H1 (cell line): ENCODE measurements at regions not wholly inside any gene's neighbourhood (a gene's known extent, or its start where the extent isn't known, plus 50 kb on each side); places are given as distances from the start of the nearest gene placed in this dataset.

Experiments used
- CTCF ChIA-PET: fragments of 300-600 bp; sonication (Branson Sonifier 250); formaldehyde crosslinking; loops from one replicate; lab custom pipeline; 2021; ENCODE audit not compliant: partially characterized antibody; lab: Charles Lee
- POLR2A ChIA-PET: fragments of 300-600 bp; sonication (Branson Sonifier 250); formaldehyde crosslinking; loops from one replicate; lab custom pipeline; 2021; ENCODE audit warnings: inconsistent platforms; ENCODE audit not compliant: partially characterized antibody; lab: Charles Lee
- DNase-seq, 2 experiments: peaks; one replicate each; pipeline versions ENCODE4 v3.0.0 to v3.0.0-alpha.2; 2010 to 2022; ENCODE audit warnings: low spot score in 2 of 2, low read depth in 1 of 2, mixed read lengths in 1 of 2
- FAIRE-seq: peaks from 2 replicates; lab custom pipeline; 2011; peaks lifted over from hg19 to GRCh38; lab: Jason Lieb, UNC
- H2AFZ ChIP-seq: 2 replicates; pipeline ENCODE4 v1.8.1; 2012; ENCODE audit warnings: low read length, inconsistent platforms
- H2AK5ac ChIP-seq: 2 replicates; pipeline ENCODE4 v1.6.1; 2013; ENCODE audit warnings: low read depth, low read length
- H2BK120ac ChIP-seq: replicated peaks from 2 replicates; pipeline ENCODE3; 2013; ENCODE audit warnings: low read depth, low read length, inconsistent platforms
- H2BK12ac ChIP-seq: 2 replicates; pipeline ENCODE4 v1.6.1; 2013; ENCODE audit warnings: low read depth, low read length
- H2BK15ac ChIP-seq: 2 replicates; pipeline ENCODE4 v1.6.1; 2013; ENCODE audit warnings: low read length
- H2BK20ac ChIP-seq: 2 replicates; pipeline ENCODE4 v1.6.1; 2013; ENCODE audit warnings: low read length
- H2BK5ac ChIP-seq: 2 replicates; pipeline ENCODE4 v1.6.1; 2013; ENCODE audit warnings: low read depth, low read length
- H3K14ac ChIP-seq: 2 replicates; pipeline ENCODE4 v1.6.1; 2013; ENCODE audit warnings: inconsistent platforms; ENCODE audit not compliant: insufficient read length
- H3K18ac ChIP-seq: 2 replicates; pipeline ENCODE4 v1.6.1; 2013; ENCODE audit warnings: low read length; ENCODE audit errors: extremely low read depth
- H3K23ac ChIP-seq: 2 replicates; pipeline ENCODE4 v1.6.1; 2013; ENCODE audit warnings: inconsistent platforms; ENCODE audit not compliant: insufficient read length
- H3K23me2 ChIP-seq: 2 replicates; pipeline ENCODE4 v1.6.1; 2013; ENCODE audit warnings: low read depth, low read length
- H3K27ac ChIP-seq: 2 replicates; pipeline ENCODE4 v1.6.1; 2011; ENCODE audit warnings: low read depth, low read length, inconsistent platforms
- H3K27me3 ChIP-seq, 4 experiments: replicated peaks in 1 of 4; 1 replicate in 1 of 4; 2 replicates in 3 of 4; pipeline versions ENCODE4 v1.6.1 to v1.8.1; 2011 to 2013; ENCODE audit warnings: low read length in 3 of 4, mild to moderate bottlenecking in 3 of 4, inconsistent platforms in 2 of 4, mixed read lengths in 2 of 4, moderate library complexity in 1 of 4; ENCODE audit not compliant: control insufficient read depth in 3 of 4, insufficient read depth in 3 of 4; ENCODE audit errors: extremely low read depth in 1 of 4
- H3K36me3 ChIP-seq, 4 experiments: 2 replicates each; pipeline versions ENCODE4 v1.6.1 to v1.8.1; 2011 to 2013; ENCODE audit warnings: mild to moderate bottlenecking in 4 of 4, low read length in 3 of 4, moderate library complexity in 2 of 4, control low read depth in 1 of 4, inconsistent platforms in 1 of 4; ENCODE audit not compliant: insufficient read depth in 4 of 4, control insufficient read depth in 2 of 4
- H3K4ac ChIP-seq: replicated peaks from 2 replicates; pipeline ENCODE3; 2013; ENCODE audit warnings: low read length, low read depth, mixed read lengths, inconsistent platforms; ENCODE audit not compliant: insufficient read length
- H3K4me1 ChIP-seq, 4 experiments: replicated peaks in 1 of 4; 1 replicate in 1 of 4; 2 replicates in 3 of 4; pipeline versions ENCODE4 v1.6.1 to v1.8.1; 2011 to 2013; ENCODE audit warnings: low read length in 3 of 4, inconsistent platforms in 2 of 4, mixed read lengths in 1 of 4; ENCODE audit not compliant: insufficient read depth in 4 of 4, control insufficient read depth in 3 of 4
- H3K4me2 ChIP-seq, 2 experiments: 2 replicates each; pipeline versions ENCODE4 v1.6.1 to v1.8.1; 2011 to 2013; ENCODE audit warnings: low read depth in 2 of 2, low read length in 2 of 2, control low read depth in 1 of 2, inconsistent platforms in 1 of 2, mild to moderate bottlenecking in 1 of 2; ENCODE audit not compliant: insufficient read depth in 1 of 2
- H3K4me3 ChIP-seq, 4 experiments: fragments of 200-600, 300-600 bp in 1 of 4; sonication (generic), shearing (Covaris generic), sonication (Bioruptor Twin) in 1 of 4; 2 replicates each; pipeline versions ENCODE4 v1.5.1 to v1.8.1; 2011 to 2016; ENCODE audit warnings: low read length in 4 of 4, low read depth in 3 of 4, control low read depth in 2 of 4, inconsistent platforms in 2 of 4, mild to moderate bottlenecking in 2 of 4, mixed read lengths in 1 of 4, moderate library complexity in 1 of 4; ENCODE audit not compliant: insufficient read depth in 2 of 4; ENCODE audit errors: extremely low read depth in 1 of 4
- H3K56ac ChIP-seq: replicated peaks from 2 replicates; pipeline ENCODE3; 2013; ENCODE audit warnings: low read depth, mild to moderate bottlenecking, mixed read lengths, low read length, inconsistent platforms; ENCODE audit not compliant: insufficient read length
- H3K79me1 ChIP-seq: 2 replicates; pipeline ENCODE4 v1.6.1; 2013; ENCODE audit warnings: low read depth, low read length, control low read depth
- H3K79me2 ChIP-seq, 2 experiments: 2 replicates each; pipeline versions ENCODE4 v1.6.1 to v1.8.1; 2012 to 2013; ENCODE audit warnings: low read length in 2 of 2, mild to moderate bottlenecking in 2 of 2, inconsistent platforms in 1 of 2; ENCODE audit not compliant: insufficient read depth in 2 of 2, control insufficient read depth in 1 of 2
- H3K9ac ChIP-seq, 4 experiments: replicated peaks in 1 of 4; 1 replicate in 1 of 4; 2 replicates in 3 of 4; pipeline versions ENCODE4 v1.6.1 to v1.8.1; 2011 to 2013; ENCODE audit warnings: low read depth in 3 of 4, low read length in 3 of 4, control low read depth in 2 of 4, mild to moderate bottlenecking in 2 of 4, moderate library complexity in 2 of 4, inconsistent platforms in 1 of 4; ENCODE audit errors: extremely low read depth in 1 of 4
- H3K9me3 ChIP-seq, 2 experiments: 2 replicates each; pipeline versions ENCODE4 v1.6.1 to v1.8.1; 2012 to 2013; ENCODE audit warnings: mild to moderate bottlenecking in 2 of 2, moderate library complexity in 2 of 2, control low read depth in 1 of 2, inconsistent platforms in 1 of 2, low read depth in 1 of 2, low read length in 1 of 2, mixed read lengths in 1 of 2; ENCODE audit not compliant: insufficient read depth in 2 of 2
- H4K20me1 ChIP-seq, 2 experiments: replicated peaks in 1 of 2; 2 replicates each; pipeline versions ENCODE3 to v1.8.1; 2011 to 2013; ENCODE audit warnings: inconsistent platforms in 2 of 2, low read length in 2 of 2, mild to moderate bottlenecking in 1 of 2; ENCODE audit not compliant: insufficient read depth in 2 of 2, control insufficient read depth in 1 of 2
- H4K5ac ChIP-seq: 2 replicates; pipeline ENCODE4 v1.6.1; 2013; ENCODE audit warnings: low read length, low read depth, mixed read lengths, inconsistent platforms; ENCODE audit not compliant: insufficient read length
- H4K8ac ChIP-seq: 2 replicates; pipeline ENCODE4 v1.8.0; 2013; ENCODE audit warnings: mild to moderate bottlenecking, moderate library complexity, low read length, inconsistent platforms; ENCODE audit not compliant: insufficient read depth; ENCODE audit errors: extremely low read depth
- H4K91ac ChIP-seq: replicated peaks from 2 replicates; pipeline ENCODE3; 2013; ENCODE audit warnings: low read length, mixed read lengths, inconsistent platforms; ENCODE audit not compliant: insufficient read length
- BCL11A ChIP-seq, 2 experiments: IDR thresholded peaks; one replicate each; pipeline ENCODE4 v1.6.1; 2011; ENCODE audit warnings: low read depth in 2 of 2, low read length in 2 of 2, mild to moderate bottlenecking in 2 of 2
- CEBPB ChIP-seq: IDR thresholded peaks from 2 replicates; pipeline ENCODE4 v1.6.1; 2012; ENCODE audit warnings: low read depth, low read length
- CREB1 ChIP-seq: IDR thresholded peaks from 2 replicates; pipeline ENCODE4 v1.6.1; 2012; ENCODE audit warnings: inconsistent platforms
- FOSL1 ChIP-seq: IDR thresholded peaks from 2 replicates; pipeline ENCODE4 v1.6.1; 2011; ENCODE audit warnings: mild to moderate bottlenecking, low read depth, low read length, moderate library complexity; ENCODE audit not compliant: insufficient read depth
- GABPA ChIP-seq: IDR thresholded peaks from 2 replicates; pipeline ENCODE4 v1.6.1; 2011; ENCODE audit warnings: mild to moderate bottlenecking, low read length, moderate library complexity, borderline replicate concordance; ENCODE audit not compliant: insufficient read depth
- JUN ChIP-seq: IDR thresholded peaks from 2 replicates; pipeline ENCODE4 v1.6.1; 2011; ENCODE audit warnings: low read depth, mild to moderate bottlenecking, improper control_type of control experiment, low read length
- KDM1A ChIP-seq: fragments of 200-600, 300-600 bp; sonication (generic); IDR thresholded peaks from 2 replicates; pipeline ENCODE4 v1.7.1; 2016; ENCODE audit warnings: mild to moderate bottlenecking, low read length, borderline replicate concordance
- KDM4A ChIP-seq: IDR thresholded peaks from one replicate; pipeline ENCODE4 v1.7.1; 2012; ENCODE audit warnings: low read depth, mild to moderate bottlenecking, moderate library complexity, low read length, inconsistent platforms; ENCODE audit not compliant: severe bottlenecking
- MAFK ChIP-seq: IDR thresholded peaks from 2 replicates; pipeline ENCODE4 v1.6.1; 2012; ENCODE audit warnings: low read depth, mild to moderate bottlenecking, improper control_type of control experiment, low read length
- PHF8 ChIP-seq: fragments of 200-600 bp; sonication (generic); conservative IDR thresholded peaks from 2 replicates; pipeline ENCODE4 v1.7.1; 2012; ENCODE audit warnings: low read depth, mild to moderate bottlenecking, inconsistent platforms, low read length, moderate library complexity
- POLR2A ChIP-seq, 2 experiments: IDR thresholded peaks; 1 replicate in 1 of 2; 2 replicates in 1 of 2; pipeline ENCODE4 v1.6.1; 2011; ENCODE audit warnings: low read depth in 2 of 2, low read length in 2 of 2, mild to moderate bottlenecking in 2 of 2; ENCODE audit errors: control extremely low read depth in 1 of 2
- RAD21 ChIP-seq, 2 experiments: IDR thresholded peaks in 1 of 2; conservative IDR thresholded peaks in 1 of 2; 2 replicates each; pipeline ENCODE4 v1.6.1; 2011; ENCODE audit warnings: low read depth in 2 of 2, low read length in 2 of 2, improper control_type of control experiment in 1 of 2, inconsistent platforms in 1 of 2, mild to moderate bottlenecking in 1 of 2, moderate library complexity in 1 of 2
- SIN3A ChIP-seq, 2 experiments: IDR thresholded peaks in 1 of 2; conservative IDR thresholded peaks in 1 of 2; 2 replicates each; pipeline ENCODE4 v1.6.1; 2011 to 2012; ENCODE audit warnings: low read length in 2 of 2, improper control_type of control experiment in 1 of 2, low read depth in 1 of 2, mild to moderate bottlenecking in 1 of 2
- SP4 ChIP-seq: IDR thresholded peaks from 2 replicates; pipeline ENCODE4 v1.6.1; 2012; ENCODE audit warnings: low read length, inconsistent platforms
- TAF1 ChIP-seq: IDR thresholded peaks from 2 replicates; pipeline ENCODE4 v1.6.1; 2011; ENCODE audit warnings: mild to moderate bottlenecking, low read depth, low read length
- TEAD4 ChIP-seq: IDR thresholded peaks from 2 replicates; pipeline ENCODE4 v1.6.1; 2012; ENCODE audit warnings: low read depth, low read length, inconsistent platforms, mixed read lengths
- YY1 ChIP-seq: IDR thresholded peaks from 2 replicates; pipeline ENCODE4 v1.6.1; 2011; ENCODE audit warnings: low read depth, mild to moderate bottlenecking, low read length

- Histone ChIP-seq H2BK20ac (no peak overlapping the region), H3K4me1 (no peaks in the 10 kb centered on the region), H3K36me3 (no peaks in the 10 kb centered on the region), H2AFZ (no peak overlapping the region), H3K27me3 (no peaks in the 10 kb centered on the region), H3K56ac (no peak overlapping the region), H3K23me2 (no peaks in the 10 kb centered on the region), H3K4me3 (no peak overlapping the region), H3K23ac (no peak overlapping the region), H4K8ac (no peak overlapping the region), H2AK5ac (no peak overlapping the region), H3K4ac (no peak overlapping the region), H3K79me2 (no peaks in the 10 kb centered on the region), H3K79me1 (no peaks in the 10 kb centered on the region), H3K18ac (no peak overlapping the region), H3K27ac (no peak overlapping the region), H3K4me2 (no peak overlapping the region), H2BK12ac (no peak overlapping the region), H3K9ac (no peak overlapping the region), H4K5ac (no peak overlapping the region), H4K20me1 (no peaks in the 10 kb centered on the region), H2BK5ac (no peak overlapping the region), H3K14ac (no peak overlapping the region), H2BK120ac (no peak overlapping the region), H2BK15ac (no peak overlapping the region), H3K9me3 (0 out of 4 replicates have a peak, but pooled peaks cover 0 to 3% of the 10 kb centered on the region in 2 experiments), H4K91ac (no peak overlapping the region)
- POLR2A ChIA-PET = interaction anchor here (0.6 kb wide), 1 partner anchor 8 kb away, joined by 3 read pairs; no protein-coding TSS in a partner anchor
- FAIRE-seq = no peak
- DNase-seq = no peak
- CTCF ChIA-PET = no interaction called here
- TF ChIP-seq CREB1 (no peak), KDM4A (no peak), TEAD4 (no peak), TAF1 (no peak), MAFK (no peak), PHF8 (no peak), FOSL1 (no peak), YY1 (no peak), POLR2A (IDR thresholded peaks at IDR 0.05; ENCODE audit: control extremely low read depth in 1 of 2, low read depth in 2 of 2, low read length in 2 of 2) (no peak), GABPA (no peak), JUN (no peak), SIN3A (conservative IDR thresholded peaks at IDR 0.05 in 1 of 2, IDR thresholded peaks at IDR 0.05 in 1 of 2; ENCODE audit: low read depth in 1 of 2, low read length in 2 of 2) (no peak), CEBPB (no peak), KDM1A (no peak), SP4 (no peak), RAD21 (IDR thresholded peaks at IDR 0.05 in 1 of 2, conservative IDR thresholded peaks at IDR 0.05 in 1 of 2; ENCODE audit: low read depth in 2 of 2, low read length in 2 of 2) (no peak), BCL11A (IDR thresholded peaks at IDR 0.05; ENCODE audit: low read depth in 2 of 2, low read length in 2 of 2) (no peak)
Observed at GRCh38 chr12:63326260-63326659, 175.3 kb upstream of the AVPR1A start.
